ENCODE measurements at regions not wholly inside any gene's neighbourhood (a gene's known extent, or its start where the extent isn't known, plus 50 kb on each side); places are given as distances from the start of the nearest gene placed in this dataset.

- CTCF ChIA-PET: no interaction called here
- no peak overlapping the region for H3K27ac Mint-ChIP-seq (ENCODE audit: low read depth, unreplicated experiment)
- no peaks in the 10 kb centered on the region for H3K9me3 Mint-ChIP-seq (ENCODE audit: unreplicated experiment)
- no TSS peak for BruUV-seq (replicated peaks)
- intact Hi-C loops (cut with micrococcal nuclease): no loop called here
- peaks cover 11% of the 10 kb centered on the region for H3K4me1 Mint-ChIP-seq (ENCODE audit: insufficient read depth, unreplicated experiment)
- POLR2A ChIA-PET: no interaction called here
- H3K27me3 Mint-ChIP-seq (ENCODE audit: insufficient read depth, unreplicated experiment): peaks cover 10% of the 10 kb centered on the region
- H3K4me3 Mint-ChIP-seq (ENCODE audit: unreplicated experiment): no peak overlapping the region
- DNase-seq (ENCODE audit: unreplicated experiment): peak; percentile 79
- TF ChIP-seq, protein P1, sequence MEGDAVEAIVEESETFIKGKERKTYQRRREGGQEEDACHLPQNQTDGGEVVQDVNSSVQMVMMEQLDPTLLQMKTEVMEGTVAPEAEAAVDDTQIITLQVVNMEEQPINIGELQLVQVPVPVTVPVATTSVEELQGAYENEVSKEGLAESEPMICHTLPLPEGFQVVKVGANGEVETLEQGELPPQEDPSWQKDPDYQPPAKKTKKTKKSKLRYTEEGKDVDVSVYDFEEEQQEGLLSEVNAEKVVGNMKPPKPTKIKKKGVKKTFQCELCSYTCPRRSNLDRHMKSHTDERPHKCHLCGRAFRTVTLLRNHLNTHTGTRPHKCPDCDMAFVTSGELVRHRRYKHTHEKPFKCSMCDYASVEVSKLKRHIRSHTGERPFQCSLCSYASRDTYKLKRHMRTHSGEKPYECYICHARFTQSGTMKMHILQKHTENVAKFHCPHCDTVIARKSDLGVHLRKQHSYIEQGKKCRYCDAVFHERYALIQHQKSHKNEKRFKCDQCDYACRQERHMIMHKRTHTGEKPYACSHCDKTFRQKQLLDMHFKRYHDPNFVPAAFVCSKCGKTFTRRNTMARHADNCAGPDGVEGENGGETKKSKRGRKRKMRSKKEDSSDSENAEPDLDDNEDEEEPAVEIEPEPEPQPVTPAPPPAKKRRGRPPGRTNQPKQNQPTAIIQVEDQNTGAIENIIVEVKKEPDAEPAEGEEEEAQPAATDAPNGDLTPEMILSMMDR (IDR thresholded peaks at IDR 0.05; ENCODE audit: unreplicated experiment): no peak
- H3K36me3 Mint-ChIP-seq (ENCODE audit: insufficient read depth, unreplicated experiment): no peaks in the 10 kb centered on the region
These were observed 123.1 kb upstream of the UMPS start for GRCh38 chr3:124607163-124607562.

DNA sequence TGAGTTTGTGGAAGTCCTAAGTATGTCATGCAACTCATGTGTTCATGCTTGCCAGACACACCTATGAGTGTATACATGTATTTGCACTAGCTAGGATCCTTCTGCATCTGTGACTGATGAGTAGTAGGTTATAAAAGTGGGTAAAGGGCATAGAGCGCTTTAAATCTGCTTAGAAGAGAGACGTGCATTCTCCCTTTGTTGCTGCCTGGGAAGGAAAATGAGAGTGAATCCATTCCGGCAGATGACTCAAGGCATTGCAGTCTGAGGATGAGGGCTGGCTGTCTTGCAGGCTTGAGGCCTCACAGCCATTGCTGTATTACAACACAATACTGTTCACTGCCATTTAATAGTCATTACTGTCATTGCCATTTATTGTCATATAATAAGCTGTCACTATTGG, 120.8 kb upstream of the UMPS start:
- Mint-ChIP-seq H3K9me3 (ENCODE audit: unreplicated experiment) (no peaks in the 10 kb centered on the region), H3K4me3 (ENCODE audit: unreplicated experiment) (no peak overlapping the region), H3K27me3 (ENCODE audit: insufficient read depth, unreplicated experiment) (no peaks in the 10 kb centered on the region), H3K4me1 (ENCODE audit: insufficient read depth, unreplicated experiment) (peaks cover 11% of the 10 kb centered on the region), H3K27ac (ENCODE audit: low read depth, unreplicated experiment) (no peak overlapping the region), H3K36me3 (ENCODE audit: insufficient read depth, unreplicated experiment) (no peaks in the 10 kb centered on the region)
- DNase-seq (ENCODE audit: unreplicated experiment): no peak
- intact Hi-C loops (cut with micrococcal nuclease): no loop called here
- ChIA-PET CTCF (no interaction called here), POLR2A (no interaction called here)
- BruUV-seq (replicated peaks): no TSS peak
- TF ChIP-seq, protein P1 (IDR thresholded peaks at IDR 0.05; ENCODE audit: unreplicated experiment): no peak

- ChIA-PET POLR2A (no interaction called here), CTCF (no interaction called here)
- no peak overlapping the region for H3K4me3 Mint-ChIP-seq (ENCODE audit: unreplicated experiment)
- H3K27ac Mint-ChIP-seq (ENCODE audit: low read depth, unreplicated experiment): no peak overlapping the region
- TF ChIP-seq, protein P1 (IDR thresholded peaks at IDR 0.05; ENCODE audit: unreplicated experiment): no peak
- no peaks in the 10 kb centered on the region for H3K27me3 Mint-ChIP-seq (ENCODE audit: insufficient read depth, unreplicated experiment)
- no TSS peak for BruUV-seq (replicated peaks)
- no peak for DNase-seq (ENCODE audit: unreplicated experiment)
- no peaks in the 10 kb centered on the region for H3K9me3 Mint-ChIP-seq (ENCODE audit: unreplicated experiment)
- peaks cover 11% of the 10 kb centered on the region for H3K4me1 Mint-ChIP-seq (ENCODE audit: insufficient read depth, unreplicated experiment)
- H3K36me3 Mint-ChIP-seq (ENCODE audit: insufficient read depth, unreplicated experiment): no peaks in the 10 kb centered on the region
- intact Hi-C loops (cut with micrococcal nuclease): no loop called here
These were observed 120.1 kb upstream of the UMPS start for GRCh38 chr3:124610130-124610529.

DNA sequence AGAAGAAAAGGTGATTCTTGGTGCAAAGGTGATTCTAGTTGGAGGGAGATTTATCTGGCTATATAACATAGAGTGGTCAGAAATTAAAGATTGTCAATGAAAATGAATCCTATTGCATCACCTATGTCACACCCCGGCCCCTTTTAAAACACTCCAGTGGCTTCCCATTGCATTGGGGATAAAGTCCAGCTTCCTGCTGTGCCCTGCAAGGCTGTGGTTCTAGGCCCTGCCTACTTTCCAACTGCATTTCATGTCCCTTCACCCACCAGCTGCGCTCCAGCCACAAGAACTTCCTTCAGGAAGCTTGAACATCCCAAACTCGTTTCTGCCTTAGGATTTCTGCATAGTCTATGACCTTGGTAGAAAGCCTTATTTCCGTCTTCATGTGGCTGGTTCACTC, 118.7 kb upstream of the UMPS start:
- CTCF ChIA-PET: interaction anchor here (1.2 kb wide), 1 partner anchor 52 kb away, joined by 3 read pairs; no protein-coding TSS in a partner anchor
- no peaks in the 10 kb centered on the region for H3K9me3 Mint-ChIP-seq (ENCODE audit: unreplicated experiment)
- POLR2A ChIA-PET: no interaction called here

More for the DNA sequence above, 118.7 kb upstream of the UMPS start:
- BruUV-seq (replicated peaks): no TSS peak
- no peak overlapping the region for H3K4me3 Mint-ChIP-seq (ENCODE audit: unreplicated experiment)
- H3K36me3 Mint-ChIP-seq (ENCODE audit: insufficient read depth, unreplicated experiment): no peaks in the 10 kb centered on the region
- no peak for DNase-seq (ENCODE audit: unreplicated experiment)
- intact Hi-C loops (cut with micrococcal nuclease): no loop called here
- no peak overlapping the region for H3K27ac Mint-ChIP-seq (ENCODE audit: low read depth, unreplicated experiment)
- no peaks in the 10 kb centered on the region for H3K27me3 Mint-ChIP-seq (ENCODE audit: insufficient read depth, unreplicated experiment)
- TF ChIP-seq, protein P1 (IDR thresholded peaks at IDR 0.05; ENCODE audit: unreplicated experiment): no peak
- peaks cover 10% of the 10 kb centered on the region for H3K4me1 Mint-ChIP-seq (ENCODE audit: insufficient read depth, unreplicated experiment)

Measured in MCF 10A (cell line).